Activated naive CD4-positive, alpha-beta T cell treated with anti-CD3 and anti-CD28 coated beads, Interleukin-2, amount 50 U/mL, for 16 hours (primary cell): ENCODE measurements at regions not wholly inside any gene's neighbourhood (a gene's known extent, or its start where the extent isn't known, plus 50 kb on each side); places are given as distances from the start of the nearest gene placed in this dataset.

Experiments used
- DNase-seq: peaks from one replicate; pipeline ENCODE4 v3.0.0-alpha.2; 2020

DNA sequence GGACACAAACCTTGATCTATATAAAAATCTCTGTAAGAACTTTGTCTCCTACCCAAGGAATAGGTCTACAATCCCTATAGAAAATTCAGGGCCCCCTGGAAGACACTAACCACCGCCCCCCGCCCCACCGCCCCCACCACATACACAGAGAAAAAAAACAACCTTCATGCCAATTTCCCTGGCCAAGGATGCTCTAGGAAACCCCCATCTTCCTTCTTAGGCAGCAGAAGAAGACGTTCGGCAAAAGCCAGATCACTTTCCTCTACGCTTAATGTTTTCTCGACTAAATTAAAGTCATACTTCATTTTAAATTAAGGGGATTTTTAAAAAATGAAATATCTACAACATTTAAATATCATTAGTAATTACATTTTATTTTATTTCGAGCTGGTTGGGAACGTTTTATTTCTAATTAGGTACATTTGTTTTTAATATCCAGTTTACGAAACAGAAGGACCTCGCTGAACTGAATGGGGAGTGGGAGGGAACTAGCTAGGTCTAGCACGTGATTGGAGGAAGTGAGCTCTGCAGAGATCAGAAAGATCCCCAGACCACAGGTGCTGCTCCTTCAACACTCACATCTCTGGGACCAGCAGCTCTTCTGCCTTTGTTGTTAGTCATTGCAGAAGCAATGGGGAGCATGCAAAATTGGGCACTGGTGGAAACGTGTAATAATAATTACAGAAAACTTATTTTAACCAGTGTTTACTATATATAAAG lies 472.3 kb downstream of the MN1 start:
- no peak for DNase-seq

DNA sequence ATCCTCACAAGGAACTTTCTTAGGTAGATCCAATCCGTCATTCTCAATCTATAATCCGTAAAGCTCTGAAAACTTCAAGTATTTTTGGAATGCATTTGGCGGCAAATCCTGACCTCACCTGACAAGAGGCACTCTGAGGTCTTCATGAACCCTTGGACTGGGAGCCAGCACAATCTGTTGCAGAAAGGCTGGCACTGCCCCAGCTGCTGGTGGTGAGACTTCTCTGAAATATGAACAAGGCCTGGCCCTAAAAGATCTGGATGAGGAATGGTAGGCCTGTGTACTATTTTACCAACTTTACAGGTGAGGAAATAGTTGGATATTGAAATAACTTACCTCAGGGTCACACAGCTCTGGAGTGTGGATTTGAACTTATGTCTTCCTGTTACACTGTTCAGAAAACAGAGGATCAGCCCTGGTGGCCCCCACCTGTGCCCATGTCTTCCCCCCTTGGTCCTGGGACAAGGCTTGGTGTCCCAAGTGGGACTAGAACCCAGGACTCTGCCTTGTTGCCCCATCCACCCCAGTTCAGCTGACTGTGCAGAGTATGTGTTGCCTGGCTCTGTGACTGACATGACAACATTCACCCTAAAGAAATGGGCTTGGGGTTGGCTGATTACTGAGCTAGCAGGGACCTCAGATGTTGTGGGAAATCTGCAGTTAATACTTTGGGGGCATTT lies 471.4 kb downstream of the MN1 start:
- no peak for DNase-seq

DNA sequence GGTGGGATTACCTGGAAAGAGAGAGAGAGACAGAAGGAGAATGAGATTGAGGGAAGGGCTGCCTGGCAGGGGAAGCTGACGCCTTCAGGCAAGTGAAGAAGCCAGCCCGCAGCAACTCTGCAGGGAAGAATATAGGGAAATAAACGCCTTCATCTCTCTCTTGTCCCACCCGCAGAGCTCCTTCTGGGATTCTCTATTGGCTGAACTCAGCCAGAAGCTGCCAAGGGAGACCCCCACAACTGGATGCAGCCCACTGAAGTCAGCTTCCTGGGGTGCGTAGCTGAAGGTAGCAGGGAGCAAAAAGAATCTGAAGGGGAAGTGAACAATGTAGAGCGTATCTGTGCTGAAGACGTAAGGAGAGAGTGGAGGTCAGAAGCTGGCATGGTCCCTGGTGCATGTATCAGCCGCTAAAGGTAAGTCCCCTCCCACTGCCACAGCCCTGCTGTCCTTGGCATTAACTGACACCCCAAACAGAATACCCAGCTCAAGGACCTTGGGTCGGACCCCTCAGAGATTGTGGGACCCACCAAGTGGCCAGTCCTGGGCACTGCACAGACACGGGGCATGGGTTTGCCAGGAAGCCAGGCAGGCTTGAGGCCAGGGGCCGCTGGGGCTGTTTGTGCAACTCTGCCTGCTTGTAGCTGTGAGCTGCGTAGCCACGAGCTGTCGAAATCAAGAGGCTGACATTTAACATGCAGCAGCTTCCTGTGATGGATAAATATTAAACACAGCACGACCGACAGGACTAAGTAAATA lies 469.9 kb downstream of the MN1 start:
- DNase-seq, result no peak

DNA sequence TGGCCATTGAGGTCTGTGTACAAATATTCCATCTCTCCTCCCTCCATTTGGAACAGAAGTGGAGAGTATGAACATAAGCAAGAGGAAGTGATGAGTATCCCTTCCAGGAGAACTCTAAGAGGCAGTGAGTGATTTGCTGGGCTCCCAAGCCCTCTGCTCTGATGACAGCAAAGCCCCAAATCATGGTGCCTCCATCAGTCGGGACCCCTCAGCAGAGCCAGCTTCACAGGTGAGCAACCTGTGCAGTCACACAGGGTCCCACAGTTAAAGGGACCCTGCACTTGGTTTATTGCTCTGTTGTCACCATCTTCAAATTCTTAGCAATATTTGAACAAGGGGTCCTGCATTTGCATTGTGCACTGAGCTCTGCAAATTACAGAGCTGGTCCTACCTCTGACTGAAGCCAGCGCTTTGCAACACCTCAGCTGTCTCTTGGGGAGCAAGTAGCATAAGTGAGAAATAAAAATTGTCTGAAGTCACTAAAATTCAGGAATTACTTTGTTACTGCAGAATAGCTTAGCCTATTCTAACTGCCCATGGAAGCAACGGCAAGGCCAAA lies 466.4 kb downstream of the MN1 start:
- no peak for DNase-seq

DNA sequence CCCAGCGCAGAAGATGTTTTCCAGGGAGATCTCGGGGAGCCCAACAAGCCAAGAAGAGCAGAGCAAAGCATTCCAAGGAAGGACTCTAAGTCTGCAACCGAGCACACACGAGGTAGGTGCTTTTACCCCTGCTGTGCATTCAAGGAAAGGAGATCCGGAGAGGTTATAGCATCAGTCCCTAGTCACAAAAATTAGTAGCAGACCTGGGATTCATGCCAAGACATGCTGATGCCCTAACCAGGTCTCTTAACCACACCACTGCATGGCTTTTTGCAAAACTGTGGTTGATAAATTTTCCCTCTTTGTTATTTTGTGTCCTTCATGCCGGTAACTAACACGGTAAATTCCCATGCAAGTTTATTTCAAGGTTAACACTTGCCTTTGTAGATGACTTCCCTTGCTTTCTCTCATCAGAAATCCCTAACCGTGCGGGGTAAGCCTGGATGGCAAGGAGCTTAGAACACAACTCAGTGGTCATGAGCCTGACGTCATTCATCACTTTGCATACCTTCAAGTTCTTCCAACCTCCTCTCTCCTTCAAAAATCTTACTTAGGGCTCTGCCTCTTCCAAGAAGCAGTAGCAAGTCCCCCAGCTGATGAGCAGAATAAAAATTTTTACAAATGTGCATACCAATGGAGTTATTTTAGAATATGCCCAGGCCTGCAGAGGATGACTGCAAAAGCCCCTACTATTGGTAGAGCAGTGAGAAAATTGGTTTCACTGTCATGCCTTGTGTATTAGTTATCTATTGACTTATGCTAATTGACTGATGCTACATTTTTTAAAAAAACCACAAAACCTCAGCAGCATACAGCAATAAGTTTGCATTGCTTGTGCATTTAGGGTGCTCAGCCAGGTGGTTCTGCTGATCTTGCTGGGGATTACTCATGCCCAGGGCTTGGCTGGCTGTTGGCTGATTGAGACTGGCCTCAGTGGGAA lies 465.1 kb downstream of the MN1 start:
- DNase-seq, result no peak

DNA sequence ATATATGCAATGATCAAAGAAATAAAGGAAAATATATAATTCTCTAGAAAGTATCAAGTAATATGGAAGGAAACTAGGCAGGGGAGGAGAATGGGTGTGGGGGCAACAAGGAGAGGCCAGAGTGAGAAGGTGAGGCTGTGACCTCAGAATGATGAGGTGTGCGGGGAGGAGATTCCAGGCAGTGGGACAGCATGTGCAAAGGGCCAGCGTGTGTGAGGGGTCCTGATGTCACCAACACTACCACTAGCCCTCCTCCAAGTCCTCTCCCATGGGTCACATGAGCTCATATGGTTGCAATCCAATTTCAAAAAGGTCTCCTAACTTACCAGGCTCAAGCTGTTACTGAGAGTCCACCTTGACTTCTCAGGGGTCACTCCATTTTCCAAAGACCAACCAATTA lies 463.9 kb downstream of the MN1 start:
- no peak for DNase-seq

DNA sequence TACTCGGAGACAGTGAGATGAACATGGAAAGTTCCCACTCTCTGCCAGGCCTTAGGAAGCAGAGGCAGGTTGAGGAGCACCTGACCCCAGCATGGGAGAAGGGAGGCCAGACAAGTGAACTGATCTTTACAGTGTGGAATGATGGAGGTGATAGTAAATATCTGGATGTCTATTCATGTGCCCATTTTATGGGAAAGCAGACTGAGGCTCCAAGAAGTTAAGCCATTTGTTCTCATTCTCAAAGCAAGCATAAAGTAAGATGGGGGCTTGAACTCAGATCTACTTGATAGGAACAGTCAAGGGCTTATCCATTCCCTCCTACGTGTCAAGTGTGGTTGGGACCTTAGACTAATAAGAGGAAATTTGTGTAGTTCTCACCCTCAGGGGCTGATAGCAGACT lies 461.5 kb downstream of the MN1 start:
- no peak for DNase-seq

DNA sequence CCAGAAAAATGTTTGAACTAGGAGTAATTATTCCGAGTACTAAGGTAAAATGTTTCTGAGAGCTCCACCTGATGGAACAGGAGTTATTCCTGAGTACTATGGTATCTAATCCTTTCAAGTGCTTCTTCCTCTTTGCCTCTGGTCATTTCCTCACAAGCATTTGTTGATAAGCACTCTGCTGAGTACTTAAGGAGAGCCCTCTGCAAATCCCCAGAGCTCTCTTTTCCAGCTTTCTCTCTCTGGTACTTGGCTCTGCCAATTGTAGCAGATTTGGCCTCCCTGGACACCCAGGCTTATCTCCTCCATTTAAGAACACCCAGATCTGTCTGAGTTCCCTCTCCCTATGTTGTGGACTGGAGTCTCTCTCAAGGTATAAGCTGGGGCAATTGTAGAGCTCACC lies 457.0 kb downstream of the MN1 start:
- DNase-seq, result no peak

DNA sequence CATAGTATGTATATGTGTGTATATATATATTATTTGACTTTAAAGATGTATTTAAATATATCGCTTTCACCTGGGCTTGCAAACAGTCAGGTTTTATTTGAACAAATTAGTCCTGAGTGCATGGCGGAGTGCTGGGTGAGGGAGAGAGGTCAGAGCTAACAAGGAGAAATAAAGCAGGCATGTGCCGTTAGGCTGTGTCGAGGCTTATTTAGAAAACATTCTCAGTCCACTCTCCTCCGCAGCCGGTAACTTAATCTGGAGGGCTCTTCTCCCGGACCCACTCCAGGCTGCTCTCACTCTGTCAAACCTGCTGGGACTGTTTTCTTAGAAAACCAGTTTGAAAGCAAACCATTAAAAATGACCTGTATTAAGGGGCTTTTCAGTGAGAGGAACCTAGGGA lies 455.9 kb downstream of the MN1 start:
- no peak for DNase-seq

DNA sequence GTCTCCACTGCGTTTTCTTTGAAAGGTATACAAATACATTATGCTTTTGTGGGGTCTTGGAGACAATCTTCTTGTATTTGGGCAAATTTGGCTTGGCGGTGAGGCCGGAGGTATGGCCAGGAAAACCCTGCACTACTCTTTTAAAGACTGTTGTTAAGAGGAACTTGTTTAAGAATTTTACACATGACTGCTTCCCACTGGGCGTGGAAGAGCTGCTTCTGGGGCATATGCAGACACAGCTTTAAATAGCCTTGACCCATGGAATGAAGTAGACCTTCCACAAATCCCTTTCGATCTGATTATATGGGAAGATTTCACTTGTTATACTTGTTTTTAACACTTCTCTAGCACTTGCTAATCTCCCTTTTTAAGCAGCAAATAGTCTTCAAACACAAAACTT lies 453.6 kb downstream of the MN1 start:
- DNase-seq, result no peak

DNA sequence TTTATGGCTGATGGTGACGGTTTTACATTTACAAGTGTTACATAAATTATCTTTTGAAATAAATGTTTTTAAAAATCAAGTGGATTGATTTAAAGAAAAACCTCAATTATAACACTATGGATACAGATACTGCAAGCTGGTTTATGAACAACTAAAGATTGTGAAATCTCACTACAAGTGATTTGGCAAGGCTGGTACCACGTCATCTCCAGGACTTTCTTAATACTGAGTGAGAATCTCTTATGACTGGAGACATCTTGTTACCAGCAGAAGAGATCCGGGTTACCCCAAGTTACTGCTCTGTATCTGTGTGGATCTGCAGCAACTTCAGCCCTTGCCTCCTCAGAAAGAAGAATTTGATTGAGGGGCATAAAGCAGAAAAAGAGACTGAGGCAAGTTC lies 452.9 kb downstream of the MN1 start:
- no peak for DNase-seq

DNA sequence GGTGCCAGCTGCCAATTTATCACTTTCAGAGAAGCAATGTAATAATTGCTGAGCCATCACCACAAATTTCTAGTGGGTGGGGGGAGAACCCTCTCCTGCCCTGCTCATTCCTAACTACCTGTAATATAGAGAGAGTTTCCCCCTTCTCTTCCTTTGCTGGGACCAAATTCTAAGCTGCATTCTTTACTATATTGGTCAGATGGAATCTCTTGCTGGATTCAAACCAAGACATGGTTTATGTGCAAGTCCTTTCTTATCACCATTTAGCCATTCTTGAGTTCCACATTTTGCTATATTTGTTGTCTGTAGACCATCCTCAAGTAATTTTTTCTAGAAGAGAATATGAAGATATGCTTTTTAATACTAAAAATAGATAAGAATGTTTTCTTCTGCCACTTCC lies 452.1 kb downstream of the MN1 start:
- DNase-seq, result no peak

DNA sequence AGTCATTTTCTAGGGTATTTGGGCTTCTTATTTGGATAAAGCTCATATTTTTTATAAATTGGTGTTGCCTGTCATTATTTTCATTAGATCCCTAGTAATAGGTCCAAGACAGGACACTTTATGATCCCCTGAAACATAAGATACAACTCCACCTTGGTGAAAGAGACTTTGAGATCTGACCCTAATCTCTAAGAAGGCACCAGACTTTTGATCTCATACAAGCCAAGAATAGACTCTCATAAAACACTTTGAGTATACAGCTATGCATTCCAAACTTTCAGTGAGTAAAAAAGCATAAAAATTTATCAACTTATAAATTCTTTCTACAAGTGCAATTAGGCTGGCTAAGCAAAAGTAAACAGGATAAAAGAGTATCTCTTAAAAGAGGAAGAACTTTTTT lies 451.2 kb downstream of the MN1 start:
- DNase-seq, result no peak

DNA sequence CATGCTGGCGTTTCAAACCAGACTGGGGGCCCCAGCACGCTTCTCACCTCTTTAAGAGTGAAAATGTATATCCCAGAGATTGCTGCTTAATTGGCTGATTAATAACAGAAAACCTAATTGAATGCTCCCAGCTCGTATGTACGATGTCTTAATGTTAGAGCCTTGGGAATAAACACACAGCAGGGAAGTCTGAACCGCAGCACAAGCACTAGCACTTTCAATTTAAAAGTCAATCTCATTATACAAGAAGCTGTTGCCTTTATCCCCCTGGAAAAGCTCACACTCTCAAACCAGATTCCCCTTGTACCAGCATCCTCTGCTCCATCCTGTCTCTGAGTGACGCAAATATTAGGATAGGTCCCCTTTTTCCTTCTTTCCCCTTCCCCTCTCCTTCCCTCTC lies 449.1 kb downstream of the MN1 start:
- DNase-seq, result no peak

DNA sequence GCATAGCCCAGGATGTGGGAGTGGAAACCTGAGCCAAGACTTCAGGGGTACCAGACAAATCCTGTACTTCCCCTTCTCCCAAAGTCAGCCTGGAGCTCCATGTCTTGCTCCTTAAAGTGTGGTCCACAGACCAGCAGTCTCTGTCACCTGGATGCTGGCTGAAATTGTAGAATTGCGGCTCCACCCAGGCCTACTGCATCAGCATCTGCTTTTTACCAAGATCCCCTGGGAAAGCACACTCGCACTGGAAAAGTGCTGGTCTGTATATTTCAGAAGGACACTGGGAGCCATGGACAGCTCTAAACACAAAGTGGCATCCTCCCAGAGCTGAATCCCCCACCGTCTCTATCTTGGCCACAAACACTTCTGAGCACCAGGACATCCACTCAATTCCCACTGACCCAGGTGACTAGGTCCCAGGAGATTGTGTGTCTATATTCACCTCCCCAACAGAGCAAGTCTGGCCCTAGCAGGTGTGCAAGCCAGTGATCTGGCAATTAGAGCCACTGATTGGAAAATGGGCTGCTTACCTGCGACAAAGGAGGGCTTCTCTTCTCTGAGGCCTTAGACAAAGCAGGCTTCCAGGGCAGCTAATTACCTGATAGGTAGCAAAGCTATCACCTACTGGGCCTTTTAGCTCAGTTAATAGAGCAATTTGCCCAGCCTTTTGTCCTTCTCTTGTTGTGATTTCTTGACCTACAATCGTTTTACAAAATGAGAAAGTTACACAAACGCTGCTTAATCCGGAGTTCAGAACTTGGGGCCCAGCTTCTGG lies 443.3 kb downstream of the MN1 start:
- DNase-seq, result no peak

DNA sequence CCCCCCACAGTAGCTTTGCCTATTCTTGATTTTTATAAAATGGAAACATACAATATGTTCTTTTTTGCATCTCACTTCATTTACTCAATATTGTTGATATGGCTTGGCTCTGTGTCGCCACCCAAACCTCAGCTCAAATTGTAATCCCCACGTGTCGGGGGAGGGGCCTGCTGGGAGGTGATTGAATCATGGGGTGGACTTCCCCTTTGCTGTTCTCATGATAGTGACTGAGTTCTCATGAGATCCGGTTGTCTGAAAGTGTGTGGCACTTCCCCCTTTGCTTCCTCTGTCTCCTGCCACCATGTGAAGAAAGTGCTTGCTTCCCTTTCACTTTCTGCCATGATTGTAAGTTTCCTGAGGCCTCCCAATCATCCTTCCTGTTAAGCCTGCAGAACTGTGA lies 431.3 kb downstream of the MN1 start:
- no peak for DNase-seq

DNA sequence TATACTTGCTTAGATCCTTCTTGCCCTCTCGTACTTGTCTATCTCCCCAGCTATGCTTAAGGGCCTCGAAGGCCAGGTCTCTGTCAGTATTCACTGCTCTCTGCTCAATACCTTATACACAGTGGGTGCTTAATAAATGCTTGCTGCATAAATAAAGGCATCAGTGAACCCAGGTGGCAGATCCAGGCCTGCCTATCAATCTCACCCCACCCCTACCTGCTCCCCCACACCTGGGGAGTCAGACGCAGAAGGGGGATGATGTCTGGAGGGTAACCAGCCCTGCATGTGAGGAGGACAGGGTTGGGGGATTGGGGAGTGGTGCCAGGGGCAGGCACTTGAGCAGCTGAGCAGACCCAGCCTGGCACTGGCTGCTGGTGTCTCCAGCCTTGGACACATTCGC lies 430.6 kb downstream of the MN1 start:
- no peak for DNase-seq

DNA sequence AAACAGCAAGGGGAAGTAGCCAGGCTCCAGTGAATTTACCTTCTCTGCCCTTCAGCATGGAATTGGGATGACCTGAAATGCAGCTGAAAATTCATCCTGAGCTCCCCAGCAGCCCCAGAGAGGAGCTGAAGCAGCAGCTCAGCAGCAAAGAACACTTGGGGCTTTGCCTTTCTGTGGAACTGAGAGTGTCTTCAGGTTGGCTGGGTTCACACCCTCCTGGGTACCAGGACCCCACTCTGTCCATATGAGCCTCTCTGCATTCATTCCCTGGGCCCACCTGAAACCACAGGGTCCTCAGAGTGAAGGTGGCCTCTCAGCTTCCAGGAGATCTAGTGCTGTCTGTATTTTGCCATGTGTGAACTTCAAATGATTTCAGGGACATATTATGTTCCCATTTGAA lies 429.2 kb downstream of the MN1 start:
- no peak for DNase-seq

DNA sequence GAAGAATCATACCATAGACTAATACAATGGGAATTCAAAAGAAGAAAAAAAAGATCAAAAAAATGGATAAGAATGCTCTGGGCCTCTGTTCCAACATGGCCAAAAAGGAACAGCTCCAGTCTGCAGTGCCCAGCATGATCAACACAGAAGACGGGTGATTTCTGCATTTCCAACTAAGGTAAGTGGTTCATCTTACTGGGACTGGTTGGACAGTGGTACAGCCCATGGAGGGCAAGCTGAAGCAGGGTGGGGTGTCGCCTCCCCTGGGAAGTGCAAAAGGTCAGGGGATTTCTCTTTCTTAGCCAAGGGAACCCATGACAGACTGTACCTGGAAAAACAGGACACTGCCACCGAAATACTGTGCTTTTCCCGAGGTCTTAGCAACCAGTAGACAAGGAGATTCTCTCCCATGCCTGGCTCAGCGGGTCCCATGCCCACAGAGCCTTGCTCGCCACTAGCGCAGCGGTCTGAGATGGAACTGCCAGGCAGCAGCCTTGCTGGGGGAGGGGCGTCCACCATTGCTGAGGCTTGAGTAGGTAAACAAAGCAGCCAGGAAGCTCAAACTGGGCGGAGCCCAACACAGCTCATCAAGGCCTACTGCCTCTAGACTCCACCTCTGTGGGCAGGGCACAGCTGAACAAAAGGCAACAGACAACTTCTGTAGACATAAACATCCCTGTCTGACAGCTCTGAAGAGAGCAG lies 428.4 kb downstream of the MN1 start:
- DNase-seq, result no peak

DNA sequence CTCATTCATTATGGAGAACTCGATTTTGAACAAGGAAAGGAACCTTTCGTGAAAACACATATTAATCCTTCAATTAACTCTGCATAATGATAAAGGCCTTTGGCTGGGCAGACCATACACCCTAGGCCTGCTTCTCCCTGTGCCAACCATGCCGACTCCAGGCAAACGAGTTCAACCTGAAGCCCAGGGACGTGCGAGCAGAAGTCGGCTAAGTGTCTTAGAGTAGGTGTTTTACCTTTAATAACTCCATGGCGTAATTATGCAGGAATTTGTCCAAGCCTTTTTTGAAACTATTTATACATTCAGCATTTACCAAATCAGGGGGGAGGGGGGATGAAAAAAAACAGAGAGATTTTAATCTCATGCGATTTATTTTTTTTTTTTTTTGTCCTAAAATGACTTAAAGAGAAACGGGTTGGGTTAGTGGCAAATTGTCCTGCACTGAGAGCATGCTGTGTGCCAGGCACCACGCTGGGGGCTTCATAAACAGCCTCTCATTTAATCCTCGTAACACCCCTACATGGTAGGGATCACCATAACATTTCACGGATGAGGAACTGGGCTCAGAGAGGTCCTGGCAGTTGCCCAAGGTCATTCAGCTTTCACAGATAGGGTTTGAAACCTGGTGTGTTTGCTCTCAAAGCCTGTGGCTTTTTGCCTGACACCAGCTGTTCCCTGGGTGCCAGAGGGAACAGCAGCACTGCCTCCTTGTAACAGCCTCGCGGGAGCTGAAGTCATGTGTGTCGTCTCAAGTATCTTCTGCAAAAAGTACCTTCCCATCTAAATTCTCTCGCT lies 423.9 kb downstream of the MN1 start:
- DNase-seq, result no peak
